ENCODE measurements at regions not wholly inside any gene's neighbourhood (a gene's known extent, or its start where the extent isn't known, plus 50 kb on each side); places are given as distances from the start of the nearest gene placed in this dataset.

DNA sequence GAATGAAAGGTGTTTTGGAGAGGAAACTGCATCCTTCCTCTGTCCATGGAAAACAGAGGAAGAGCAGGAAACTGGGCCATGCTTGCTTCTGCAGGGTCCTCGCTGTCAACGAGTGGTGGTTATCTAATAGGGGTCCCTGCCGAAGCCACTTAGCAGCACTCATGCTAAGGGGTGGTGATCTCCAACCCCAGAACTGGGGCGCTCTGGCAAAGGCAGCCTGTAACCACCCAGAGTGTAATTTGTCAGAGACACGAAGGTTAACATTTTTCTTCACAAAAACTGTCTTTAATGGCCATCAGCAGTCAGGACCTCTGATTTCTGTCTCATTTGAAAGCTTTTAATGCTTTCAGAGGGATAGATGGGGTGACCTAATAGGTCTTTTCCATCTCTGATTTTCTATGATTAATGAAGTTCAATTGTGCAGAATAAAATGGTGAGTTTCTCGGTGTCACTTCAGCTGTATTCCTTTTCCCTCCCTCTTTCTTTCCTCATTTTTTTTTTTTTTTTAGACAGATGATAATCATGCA is 231.3 kb upstream of the CELF4 start:
- TF ChIP-seq, protein P1, sequence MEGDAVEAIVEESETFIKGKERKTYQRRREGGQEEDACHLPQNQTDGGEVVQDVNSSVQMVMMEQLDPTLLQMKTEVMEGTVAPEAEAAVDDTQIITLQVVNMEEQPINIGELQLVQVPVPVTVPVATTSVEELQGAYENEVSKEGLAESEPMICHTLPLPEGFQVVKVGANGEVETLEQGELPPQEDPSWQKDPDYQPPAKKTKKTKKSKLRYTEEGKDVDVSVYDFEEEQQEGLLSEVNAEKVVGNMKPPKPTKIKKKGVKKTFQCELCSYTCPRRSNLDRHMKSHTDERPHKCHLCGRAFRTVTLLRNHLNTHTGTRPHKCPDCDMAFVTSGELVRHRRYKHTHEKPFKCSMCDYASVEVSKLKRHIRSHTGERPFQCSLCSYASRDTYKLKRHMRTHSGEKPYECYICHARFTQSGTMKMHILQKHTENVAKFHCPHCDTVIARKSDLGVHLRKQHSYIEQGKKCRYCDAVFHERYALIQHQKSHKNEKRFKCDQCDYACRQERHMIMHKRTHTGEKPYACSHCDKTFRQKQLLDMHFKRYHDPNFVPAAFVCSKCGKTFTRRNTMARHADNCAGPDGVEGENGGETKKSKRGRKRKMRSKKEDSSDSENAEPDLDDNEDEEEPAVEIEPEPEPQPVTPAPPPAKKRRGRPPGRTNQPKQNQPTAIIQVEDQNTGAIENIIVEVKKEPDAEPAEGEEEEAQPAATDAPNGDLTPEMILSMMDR (IDR thresholded peaks at IDR 0.05; ENCODE audit: extremely low read depth in 1 of 2, insufficient read depth in 1 of 2, low read depth in 1 of 2, low read length in 2 of 2): no peak
- TF ChIP-seq POLR2A (IDR thresholded peaks at IDR 0.05; ENCODE audit: low read depth, low read length) (no peak), FOS (IDR thresholded peaks at IDR 0.05; ENCODE audit: borderline replicate concordance, insufficient read depth, low read length) (no peak), JUN (IDR thresholded peaks at IDR 0.05; ENCODE audit: borderline replicate concordance, insufficient read depth, insufficient read length, low read depth) (no peak)
- Histone ChIP-seq H3K79me2 (ENCODE audit: control insufficient read depth, insufficient read depth, low read length) (no peaks in the 10 kb centered on the region), H2AFZ (ENCODE audit: low read depth, low read length) (no peak overlapping the region), H3K4me1 (ENCODE audit: control insufficient read depth, extremely low read depth, insufficient read depth, low read length) (no peaks in the 10 kb centered on the region), H3K9ac (replicated peaks; ENCODE audit: extremely low read depth, insufficient read depth, low read length) (no peak overlapping the region), H4K20me1 (replicated peaks; ENCODE audit: control insufficient read depth, extremely low read depth, insufficient read depth, low read length) (no peaks in the 10 kb centered on the region), H3K9me3 (replicated peaks; ENCODE audit: control insufficient read depth, insufficient read depth, low read length) (peaks cover 9% of the 10 kb centered on the region), H3K36me3 (ENCODE audit: control insufficient read depth in 2 of 2, extremely low read depth in 1 of 2, insufficient read depth in 2 of 2, low read length in 2 of 2) (no peaks in the 10 kb centered on the region), H3K27me3 (ENCODE audit: control insufficient read depth in 2 of 2, insufficient read depth in 2 of 2, low read length in 2 of 2) (no peaks in the 10 kb centered on the region), H3K4me3 (replicated peaks in 1 of 3; ENCODE audit: insufficient read depth in 1 of 3, low read depth in 1 of 3, low read length in 3 of 3) (no peak overlapping the region), H3K27ac (ENCODE audit: insufficient read depth, low read depth, low read length) (no peak overlapping the region), H3K9me1 (replicated peaks; ENCODE audit: control insufficient read depth, extremely low read depth, insufficient read depth, low read length) (no peaks in the 10 kb centered on the region), H3K4me2 (ENCODE audit: insufficient read depth, low read length) (no peak overlapping the region)
- intact Hi-C loops (cut with micrococcal nuclease) (no loop called here), dilution Hi-C loops (cut with MboI; ENCODE audit: extremely low pct_ligation_motif_present, low sequenced_read_pairs) (no loop called here)
- ChIA-PET CTCF (no interaction called here), POLR2A (no interaction called here)
- no TSS peak for BruUV-seq (replicated peaks)
- DNase-seq (ENCODE audit: low read depth, low spot score) (no peak), FAIRE-seq (no peak)

DNA sequence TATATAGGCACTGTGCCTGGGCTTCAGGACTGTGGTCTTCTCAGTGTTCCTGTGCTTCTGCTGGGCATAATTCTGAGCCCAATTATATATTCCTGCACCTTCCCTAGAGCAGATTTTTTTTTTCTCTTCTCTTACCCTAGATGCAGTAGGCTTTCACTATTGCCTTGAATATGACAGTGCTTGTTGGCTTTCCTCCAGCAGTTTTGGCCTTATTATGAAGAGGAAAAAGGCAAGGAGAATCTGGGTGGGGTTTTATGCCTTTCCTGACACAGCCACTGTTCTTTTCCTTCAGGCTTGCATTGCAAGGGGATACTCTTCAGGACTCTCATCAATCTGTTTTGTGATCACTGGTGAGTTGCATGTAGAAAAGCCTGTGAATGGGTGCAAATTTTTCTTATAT is 221.9 kb upstream of the CELF4 start:
- DNase-seq (ENCODE audit: low read depth, low spot score) (no peak), FAIRE-seq (no peak)
- H3K9me3 ChIP-seq (replicated peaks; ENCODE audit: control insufficient read depth, insufficient read depth, low read length): no peaks in the 10 kb centered on the region
- intact Hi-C loops (cut with micrococcal nuclease) (no loop called here), dilution Hi-C loops (cut with MboI; ENCODE audit: extremely low pct_ligation_motif_present, low sequenced_read_pairs) (no loop called here)
- H3K9me1 ChIP-seq (replicated peaks; ENCODE audit: control insufficient read depth, extremely low read depth, insufficient read depth, low read length): no peaks in the 10 kb centered on the region
- TF ChIP-seq FOS (IDR thresholded peaks at IDR 0.05; ENCODE audit: borderline replicate concordance, insufficient read depth, low read length): no peak
- no peak for TF ChIP-seq POLR2AphosphoS5 (IDR thresholded peaks at IDR 0.05; ENCODE audit: insufficient read depth, low read depth, low read length)
- no peak for TF ChIP-seq GATA2 (IDR thresholded peaks at IDR 0.05; ENCODE audit: insufficient read depth, insufficient read length, low read depth, low read length)
- POLR2A ChIA-PET: no interaction called here
- BruUV-seq (replicated peaks): no TSS peak
- no peak overlapping the region for H3K4me2 ChIP-seq (ENCODE audit: insufficient read depth, low read length)
- H4K20me1 ChIP-seq (replicated peaks; ENCODE audit: control insufficient read depth, extremely low read depth, insufficient read depth, low read length): no peaks in the 10 kb centered on the region
- no peaks in the 10 kb centered on the region for H3K4me1 ChIP-seq (ENCODE audit: control insufficient read depth, extremely low read depth, insufficient read depth, low read length)
- H2AFZ ChIP-seq (ENCODE audit: low read depth, low read length): no peak overlapping the region
- CTCF ChIA-PET: no interaction called here
- H3K4me3 ChIP-seq (replicated peaks in 1 of 3; ENCODE audit: insufficient read depth in 1 of 3, low read depth in 1 of 3, low read length in 3 of 3): no peak overlapping the region
- H3K9ac ChIP-seq (replicated peaks; ENCODE audit: extremely low read depth, insufficient read depth, low read length): no peak overlapping the region
- no peak overlapping the region for H3K27ac ChIP-seq (ENCODE audit: insufficient read depth, low read depth, low read length)
- H3K36me3 ChIP-seq (ENCODE audit: control insufficient read depth in 2 of 2, extremely low read depth in 1 of 2, insufficient read depth in 2 of 2, low read length in 2 of 2): no peaks in the 10 kb centered on the region
- H3K27me3 ChIP-seq (ENCODE audit: control insufficient read depth in 2 of 2, insufficient read depth in 2 of 2, low read length in 2 of 2): no peaks in the 10 kb centered on the region
- H3K79me2 ChIP-seq (ENCODE audit: control insufficient read depth, insufficient read depth, low read length): no peaks in the 10 kb centered on the region

Measured in endothelial cell of umbilical vein (primary cell).